KBM-7 (cell line): ENCODE measurements at regions not wholly inside any gene's neighbourhood (a gene's known extent, or its start where the extent isn't known, plus 50 kb on each side); places are given as distances from the start of the nearest gene placed in this dataset.

Experiments
- DNase-seq: peaks from one replicate; pipeline ENCODE4 v3.0.0-alpha.2; 2015
- in situ Hi-C: fragments of 300-500 bp; cut with MboI; formaldehyde crosslinking; loops from 2 replicates; pipeline ENCODE4 v1.14.3; 2020; ENCODE audit warnings: low sequenced_read_pairs, low pct_unique_long_range_greater_than_20kb, mixed read lengths

GRCh38 chr10:105674448-105674847 is 1033.4 kb downstream of the SORCS3 start:
- in situ Hi-C loops = no loop called here

DNA sequence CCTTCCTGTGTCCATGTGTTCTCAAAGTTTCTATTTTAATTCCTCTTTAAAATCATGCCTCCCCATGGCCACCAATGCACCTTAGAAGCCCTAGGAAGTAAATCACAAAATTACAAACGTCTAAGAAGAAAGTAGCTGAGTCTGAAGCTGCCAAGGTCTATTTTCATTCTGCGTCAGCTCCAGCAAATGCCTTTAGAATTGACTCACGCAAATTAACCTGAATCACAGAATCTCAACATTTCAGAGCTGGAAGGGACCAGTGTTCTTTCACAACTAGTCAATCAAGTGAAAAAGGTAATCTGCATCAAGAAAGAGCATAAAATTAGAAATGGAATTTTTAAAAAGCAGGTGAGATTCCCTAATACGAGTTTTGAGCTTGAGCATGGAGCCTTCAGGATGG is 1017.6 kb downstream of the SORCS3 start:
- in situ Hi-C loops = no loop called here

More at GRCh38 chr10:105674448-105674847, 1033.4 kb downstream of the SORCS3 start:
- DNase-seq = no peak

DNA sequence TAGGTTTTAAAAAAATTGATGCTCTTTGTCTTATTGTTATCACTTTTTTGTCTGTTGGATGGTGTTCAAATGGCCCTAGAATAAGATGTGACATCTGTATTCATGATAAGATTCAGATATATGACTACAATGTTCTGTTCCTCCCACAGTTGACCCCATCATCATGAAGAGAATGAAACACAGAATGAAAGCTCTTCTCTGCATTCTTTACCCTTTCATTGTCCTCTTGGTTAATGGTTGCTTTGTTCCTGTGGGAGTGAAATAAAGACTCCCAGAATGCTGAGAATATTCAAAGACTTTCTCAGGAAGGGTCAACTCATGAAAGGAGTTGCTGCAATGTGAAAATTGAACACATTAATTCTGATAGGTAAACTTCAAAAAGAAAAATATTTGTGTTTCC is 1015.8 kb downstream of the SORCS3 start:
- in situ Hi-C loops = no loop called here

More for the DNA sequence above, 1017.6 kb downstream of the SORCS3 start:
- no peak for DNase-seq

GRCh38 chr10:105650306-105650705 is 1009.2 kb downstream of the SORCS3 start:
- in situ Hi-C loops = no loop called here
- DNase-seq = no peak

More for the DNA sequence above, 1015.8 kb downstream of the SORCS3 start:
- no peak for DNase-seq

DNA sequence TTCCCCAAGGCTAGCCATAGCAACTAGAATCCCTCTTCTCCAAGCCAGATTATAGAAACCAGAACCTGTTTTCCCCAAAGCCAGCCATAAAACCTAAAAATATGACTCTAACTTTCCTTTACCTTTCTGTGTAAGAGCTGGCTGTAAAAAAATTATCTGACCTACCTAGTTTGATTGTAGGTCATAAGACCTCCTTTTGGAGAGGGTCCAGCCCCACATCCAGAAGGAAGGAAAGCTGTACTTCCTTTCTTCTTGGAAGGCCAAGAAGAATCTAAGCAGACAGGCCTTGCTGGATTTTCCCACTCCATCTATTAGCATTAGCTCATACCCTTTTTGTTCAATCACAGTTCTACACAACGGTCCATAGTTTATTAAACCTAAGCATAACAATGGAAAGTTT is 1006.3 kb downstream of the SORCS3 start:
- in situ Hi-C loops = no loop called here
- no peak for DNase-seq

- DNase-seq = no peak
- in situ Hi-C loops = no loop called here
These were observed 1003.9 kb downstream of the SORCS3 start for GRCh38 chr10:105644978-105645377.

DNA sequence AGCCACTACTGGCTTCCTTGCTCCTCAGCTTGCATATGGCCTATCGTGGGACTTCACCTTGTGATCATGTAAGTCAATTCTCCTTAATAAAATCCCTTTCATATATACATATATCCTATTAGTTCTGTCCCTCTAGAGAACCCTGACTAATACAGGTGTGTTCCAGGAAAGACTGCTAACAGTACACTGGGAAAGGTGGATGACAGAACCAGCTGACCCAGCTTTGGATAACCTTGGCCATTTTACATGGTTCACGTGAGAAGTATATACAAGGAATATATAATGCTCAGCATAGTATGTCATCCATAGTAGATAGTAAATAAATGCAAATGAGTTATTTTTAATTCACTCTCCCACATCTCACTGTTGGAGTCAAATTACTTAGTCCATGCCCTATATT is 1003.5 kb downstream of the SORCS3 start:
- DNase-seq = no peak
- in situ Hi-C loops = no loop called here

GRCh38 chr10:105644091-105644490 is 1003.0 kb downstream of the SORCS3 start:
- in situ Hi-C loops = no loop called here
- DNase-seq = no peak

- in situ Hi-C loops = no loop called here
- DNase-seq = no peak
These were observed 1002.6 kb downstream of the SORCS3 start for GRCh38 chr10:105643660-105644059.

GRCh38 chr10:105634281-105634680 is 993.2 kb downstream of the SORCS3 start:
- DNase-seq = no peak
- in situ Hi-C loops = no loop called here

GRCh38 chr10:105615715-105616365 is 974.8 kb downstream of the SORCS3 start:
- no peak for DNase-seq
- in situ Hi-C loops = no loop called here

GRCh38 chr10:105611244-105611798 is 970.2 kb downstream of the SORCS3 start:
- no peak for DNase-seq
- in situ Hi-C loops = no loop called here

GRCh38 chr10:105609451-105609850 is 968.4 kb downstream of the SORCS3 start:
- in situ Hi-C loops = no loop called here

DNA sequence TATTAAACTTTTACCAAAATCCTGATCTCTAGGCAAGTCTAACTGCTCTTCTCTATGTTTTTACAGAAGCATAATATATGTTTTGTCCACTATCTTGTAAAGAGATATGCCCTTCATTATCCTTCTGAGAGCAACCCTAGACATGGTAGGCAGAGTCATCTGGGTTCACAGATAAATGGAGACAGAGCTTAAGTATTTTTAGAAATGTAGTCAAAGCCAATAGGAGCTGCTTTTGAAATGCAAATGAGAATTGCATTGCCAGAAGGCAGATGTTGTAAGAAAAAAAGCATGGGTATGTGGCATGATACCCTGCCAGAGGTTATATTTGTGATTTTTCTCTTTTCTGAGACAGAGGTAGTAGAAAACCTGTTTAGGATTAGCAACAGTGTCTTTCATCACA is 964.8 kb downstream of the SORCS3 start:
- in situ Hi-C loops = no loop called here
- no peak for DNase-seq

More at GRCh38 chr10:105609451-105609850, 968.4 kb downstream of the SORCS3 start:
- no peak for DNase-seq

DNA sequence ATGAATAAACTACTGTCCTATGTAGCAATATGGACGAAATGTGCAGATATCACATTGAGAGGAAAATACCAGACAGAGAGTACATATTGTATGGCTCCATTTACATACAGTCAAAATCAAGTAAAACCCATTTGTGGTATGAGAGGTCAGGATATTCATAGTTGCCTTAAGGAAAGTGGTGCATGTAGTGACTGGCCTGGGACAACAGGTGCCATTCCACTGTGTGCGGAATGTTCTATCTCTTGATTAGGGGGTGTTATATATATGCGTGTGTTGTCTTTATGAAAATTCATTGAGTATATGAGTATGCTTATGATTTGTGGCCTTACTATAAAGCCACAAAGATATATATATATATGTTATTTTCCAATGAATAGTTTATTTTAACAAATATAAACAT is 964.0 kb downstream of the SORCS3 start:
- in situ Hi-C loops = no loop called here
- DNase-seq = no peak

- DNase-seq = no peak
- in situ Hi-C loops = no loop called here
These were observed 957.1 kb downstream of the SORCS3 start for GRCh38 chr10:105598207-105598606.

DNA sequence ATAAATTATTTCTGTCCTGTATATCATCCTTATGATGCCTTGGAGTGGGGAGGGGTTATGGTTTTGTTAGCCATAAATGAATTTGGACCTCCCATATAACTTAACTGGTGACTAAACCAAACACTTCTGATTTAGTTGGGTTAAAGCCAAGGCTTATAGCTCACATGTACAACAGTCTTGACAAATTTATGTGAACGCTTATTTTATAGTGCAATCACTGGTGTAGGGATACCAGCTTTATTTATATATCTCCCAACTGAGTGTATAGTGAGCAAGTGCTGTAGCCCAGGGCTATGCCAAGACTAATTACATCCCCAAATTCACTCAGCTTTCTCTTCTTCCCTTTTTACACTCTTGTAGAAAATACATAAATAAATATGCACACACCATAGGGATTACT is 956.2 kb downstream of the SORCS3 start:
- in situ Hi-C loops = no loop called here
- DNase-seq = no peak

- in situ Hi-C loops = no loop called here
- no peak for DNase-seq
These were observed 955.7 kb downstream of the SORCS3 start for GRCh38 chr10:105596749-105597148.

GRCh38 chr10:105594296-105594695 is 953.2 kb downstream of the SORCS3 start:
- in situ Hi-C loops = no loop called here
- no peak for DNase-seq

- DNase-seq = no peak
- in situ Hi-C loops = no loop called here
These were observed 951.4 kb downstream of the SORCS3 start for GRCh38 chr10:105592468-105592867.

- in situ Hi-C loops = no loop called here
- DNase-seq = no peak
These were observed 945.5 kb downstream of the SORCS3 start for GRCh38 chr10:105586451-105587098.
